RWPE2 (cell line): ENCODE measurements at regions not wholly inside any gene's neighbourhood (a gene's known extent, or its start where the extent isn't known, plus 50 kb on each side); places are given as distances from the start of the nearest gene placed in this dataset.
A peak's percentile ranks its signal among the peaks of the same experiment; 100 is the strongest.

Source experiments
- ATAC-seq: fragments of 200-7000 bp; cut with Tn5 transposase; 3 replicates; pipeline ENCODE4 v1.9.1; 2021; ENCODE audit warnings: low read depth
- DNase-seq: peaks from one replicate; pipeline ENCODE4 v3.0.0-alpha.2; 2020; ENCODE audit warnings: low spot score
- H3K27ac ChIP-seq: fragments of 450-650 bp; 2 replicates; pipeline ENCODE4 v1.5.1; 2017; ENCODE audit warnings: mild to moderate bottlenecking; ENCODE audit not compliant: poor library complexity, severe bottlenecking
- H3K27me3 ChIP-seq: fragments of 250-450 bp; sonication (Bioruptor Pico); 2 replicates; pipeline ENCODE4 v1.5.1; 2021; ENCODE audit warnings: mild to moderate bottlenecking, moderate library complexity; ENCODE audit not compliant: insufficient read depth, poor library complexity, severe bottlenecking
- H3K36me3 ChIP-seq: fragments of 250-450 bp; sonication (Bioruptor Pico); 2 replicates; pipeline ENCODE4 v1.5.1; 2020; ENCODE audit warnings: low read depth, mild to moderate bottlenecking, moderate library complexity
- H3K4me1 ChIP-seq: fragments of 250-450 bp; sonication (Bioruptor Pico); 2 replicates; pipeline ENCODE4 v1.5.1; 2021; ENCODE audit warnings: mild to moderate bottlenecking, moderate library complexity; ENCODE audit not compliant: insufficient read depth, poor library complexity, severe bottlenecking
- H3K4me3 ChIP-seq: fragments of 250-450 bp; sonication (Bioruptor Pico); 2 replicates; pipeline ENCODE4 v1.5.1; 2021; ENCODE audit warnings: mild to moderate bottlenecking, moderate library complexity; ENCODE audit not compliant: severe bottlenecking
- H3K9me3 ChIP-seq: fragments of 250-450 bp; sonication (Bioruptor Pico); 2 replicates; pipeline ENCODE4 v1.5.1; 2021; ENCODE audit warnings: mild to moderate bottlenecking, moderate library complexity; ENCODE audit not compliant: severe bottlenecking
- TF ChIP-seq, protein P1 (sequence below): fragments of 450-650 bp; IDR thresholded peaks from one replicate; pipeline ENCODE4 v1.5.1; 2017; ENCODE audit warnings: mild to moderate bottlenecking, moderate library complexity; ENCODE audit not compliant: poor library complexity, severe bottlenecking

DNA sequence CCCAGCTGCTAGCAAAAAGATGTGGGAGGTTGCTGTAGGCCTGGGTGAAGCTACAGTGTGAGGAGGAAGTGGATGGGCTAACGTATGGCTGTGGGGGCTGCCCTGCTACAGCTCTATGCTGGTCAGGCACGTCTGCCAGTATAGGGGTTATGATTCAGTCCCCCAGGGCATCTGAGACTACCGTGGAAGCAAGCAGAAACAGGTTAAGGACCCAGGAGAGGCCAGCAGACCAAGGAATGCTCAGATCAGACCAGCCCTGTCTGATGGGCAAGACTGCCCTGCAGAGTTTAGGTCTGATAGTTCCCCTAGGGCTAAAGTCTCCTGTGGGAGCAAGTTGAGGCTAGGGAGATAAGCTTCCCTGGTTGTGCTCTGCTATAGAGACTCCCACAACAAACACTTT lies 416.1 kb upstream of the CTNND2 start:
- ATAC-seq (no peak), DNase-seq (no peak)
- H3K9me3 ChIP-seq: no peaks in the 10 kb centered on the region
- H3K36me3 ChIP-seq: no peaks in the 10 kb centered on the region
- H3K27me3 ChIP-seq: no peaks in the 10 kb centered on the region
- no peak overlapping the region for H3K27ac ChIP-seq
- TF ChIP-seq, protein P1, sequence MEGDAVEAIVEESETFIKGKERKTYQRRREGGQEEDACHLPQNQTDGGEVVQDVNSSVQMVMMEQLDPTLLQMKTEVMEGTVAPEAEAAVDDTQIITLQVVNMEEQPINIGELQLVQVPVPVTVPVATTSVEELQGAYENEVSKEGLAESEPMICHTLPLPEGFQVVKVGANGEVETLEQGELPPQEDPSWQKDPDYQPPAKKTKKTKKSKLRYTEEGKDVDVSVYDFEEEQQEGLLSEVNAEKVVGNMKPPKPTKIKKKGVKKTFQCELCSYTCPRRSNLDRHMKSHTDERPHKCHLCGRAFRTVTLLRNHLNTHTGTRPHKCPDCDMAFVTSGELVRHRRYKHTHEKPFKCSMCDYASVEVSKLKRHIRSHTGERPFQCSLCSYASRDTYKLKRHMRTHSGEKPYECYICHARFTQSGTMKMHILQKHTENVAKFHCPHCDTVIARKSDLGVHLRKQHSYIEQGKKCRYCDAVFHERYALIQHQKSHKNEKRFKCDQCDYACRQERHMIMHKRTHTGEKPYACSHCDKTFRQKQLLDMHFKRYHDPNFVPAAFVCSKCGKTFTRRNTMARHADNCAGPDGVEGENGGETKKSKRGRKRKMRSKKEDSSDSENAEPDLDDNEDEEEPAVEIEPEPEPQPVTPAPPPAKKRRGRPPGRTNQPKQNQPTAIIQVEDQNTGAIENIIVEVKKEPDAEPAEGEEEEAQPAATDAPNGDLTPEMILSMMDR: no peak
- no peak overlapping the region for H3K4me3 ChIP-seq
- H3K4me1 ChIP-seq: peaks cover 9% of the 10 kb centered on the region

DNA sequence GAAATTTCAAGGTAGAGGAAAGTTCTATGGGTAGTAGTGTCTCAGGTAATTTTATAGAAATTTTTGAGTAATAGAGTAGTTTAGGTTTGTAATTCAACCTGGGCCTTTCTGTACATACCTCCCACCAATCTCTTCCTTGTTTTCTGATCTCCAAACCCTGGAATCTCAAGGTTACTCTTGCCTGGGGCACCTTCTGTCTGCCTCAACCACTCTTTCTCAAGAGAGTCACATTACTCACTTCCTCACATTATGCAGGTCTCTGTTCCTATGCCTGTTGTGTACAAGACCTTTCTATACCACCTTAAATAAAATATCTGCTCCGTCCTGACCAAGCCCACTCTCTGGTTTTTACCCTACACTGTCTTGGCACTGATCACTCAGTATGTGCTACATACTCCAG lies 412.6 kb upstream of the CTNND2 start:
- H3K36me3 ChIP-seq: no peaks in the 10 kb centered on the region
- peak overlapping the region; percentile 27 for H3K27ac ChIP-seq
- ATAC-seq (peak; percentile 98), DNase-seq (no peak)
- H3K4me3 ChIP-seq: no peak overlapping the region
- TF ChIP-seq, protein P1: no peak
- H3K9me3 ChIP-seq: no peaks in the 10 kb centered on the region
- H3K27me3 ChIP-seq: no peaks in the 10 kb centered on the region
- H3K4me1 ChIP-seq: peaks cover 9% of the 10 kb centered on the region

- no peaks in the 10 kb centered on the region for H3K27me3 ChIP-seq
- no peaks in the 10 kb centered on the region for H3K9me3 ChIP-seq
- H3K4me1 ChIP-seq: peaks cover 9% of the 10 kb centered on the region
- DNase-seq (no peak), ATAC-seq (no peak)
- TF ChIP-seq, protein P1: no peak
- H3K4me3 ChIP-seq: no peak overlapping the region
- no peaks in the 10 kb centered on the region for H3K36me3 ChIP-seq
- no peak overlapping the region for H3K27ac ChIP-seq
These were observed 411.2 kb upstream of the CTNND2 start for GRCh38 chr5:12315461-12315860.

DNA sequence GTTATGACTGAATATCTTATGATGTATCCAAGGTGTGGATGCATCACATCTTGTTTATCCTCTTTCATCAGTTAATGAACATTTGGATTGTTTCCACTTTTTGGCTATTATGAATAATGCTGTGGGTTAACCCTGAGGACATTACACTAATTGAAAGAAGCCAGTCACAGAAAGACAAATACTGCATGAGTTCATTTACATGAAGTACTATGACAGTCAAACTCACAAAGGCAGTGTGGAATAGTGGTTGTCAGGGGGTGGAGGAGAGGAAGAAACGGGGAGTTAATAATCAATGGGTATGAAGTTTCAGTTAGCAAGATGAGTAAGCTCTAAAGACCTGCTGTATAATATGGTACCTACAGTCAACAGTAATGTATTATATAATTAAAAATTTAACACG lies 409.4 kb upstream of the CTNND2 start:
- H3K27ac ChIP-seq: no peak overlapping the region
- no peaks in the 10 kb centered on the region for H3K27me3 ChIP-seq
- TF ChIP-seq, protein P1: no peak
- DNase-seq (no peak), ATAC-seq (no peak)
- H3K9me3 ChIP-seq: no peaks in the 10 kb centered on the region
- peaks cover 9% of the 10 kb centered on the region for H3K4me1 ChIP-seq
- H3K36me3 ChIP-seq: no peaks in the 10 kb centered on the region
- no peak overlapping the region for H3K4me3 ChIP-seq

DNA sequence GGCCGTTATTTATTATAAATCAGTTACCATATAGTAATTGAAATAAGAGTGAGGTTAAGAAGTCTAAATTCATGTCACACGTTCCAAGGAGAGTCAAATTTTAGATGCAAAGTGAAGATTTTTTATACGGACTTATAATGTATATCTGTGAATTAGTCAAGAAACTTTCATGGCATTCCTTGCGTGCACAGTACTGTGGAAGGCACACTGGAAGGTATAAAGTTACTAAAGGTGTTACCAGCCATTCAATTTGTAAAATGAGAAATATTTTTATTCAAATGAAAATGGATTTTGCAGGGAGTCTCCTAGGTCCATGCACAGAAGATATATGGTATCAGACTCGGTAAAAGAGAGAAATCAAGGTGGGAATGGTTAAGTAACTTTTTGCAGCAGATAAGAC lies 408.1 kb upstream of the CTNND2 start:
- Histone ChIP-seq H3K27me3 (no peaks in the 10 kb centered on the region), H3K27ac (no peak overlapping the region), H3K4me1 (peaks cover 9% of the 10 kb centered on the region), H3K36me3 (no peaks in the 10 kb centered on the region), H3K4me3 (no peak overlapping the region), H3K9me3 (no peaks in the 10 kb centered on the region)
- DNase-seq: no peak
- no peak for ATAC-seq
- TF ChIP-seq, protein P1: no peak
